Fibroblast of skin of back (primary cell): ENCODE measurements at regions not wholly inside any gene's neighbourhood (a gene's known extent, or its start where the extent isn't known, plus 50 kb on each side); places are given as distances from the start of the nearest gene placed in this dataset.
A peak's percentile ranks its signal among the peaks of the same experiment; 100 is the strongest.

ENCODE experiments used
- DNase-seq: peaks from one replicate; pipeline ENCODE4 v3.0.0-alpha.2; 2013

DNA sequence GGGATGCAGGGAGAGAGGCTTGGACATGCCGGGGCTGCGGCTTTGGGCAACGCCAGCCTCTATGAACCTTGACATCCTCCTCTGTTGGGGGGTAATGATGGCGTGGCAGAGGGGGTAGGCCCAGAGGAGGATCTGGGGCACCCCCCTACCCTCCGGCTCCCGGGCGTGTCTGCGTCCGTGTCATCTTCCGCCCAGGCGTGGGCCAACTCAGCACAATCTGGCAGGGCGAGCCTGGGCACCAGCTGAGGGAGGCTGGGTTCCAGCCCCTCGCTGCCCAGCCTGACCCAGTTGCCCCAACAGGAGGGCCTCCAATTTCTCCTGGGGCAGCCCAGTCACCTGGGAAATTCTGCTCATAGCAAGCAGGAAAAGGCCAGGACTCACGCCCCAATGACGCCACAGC is 62.9 kb upstream of the IL17B start:
- DNase-seq, result no peak

DNA sequence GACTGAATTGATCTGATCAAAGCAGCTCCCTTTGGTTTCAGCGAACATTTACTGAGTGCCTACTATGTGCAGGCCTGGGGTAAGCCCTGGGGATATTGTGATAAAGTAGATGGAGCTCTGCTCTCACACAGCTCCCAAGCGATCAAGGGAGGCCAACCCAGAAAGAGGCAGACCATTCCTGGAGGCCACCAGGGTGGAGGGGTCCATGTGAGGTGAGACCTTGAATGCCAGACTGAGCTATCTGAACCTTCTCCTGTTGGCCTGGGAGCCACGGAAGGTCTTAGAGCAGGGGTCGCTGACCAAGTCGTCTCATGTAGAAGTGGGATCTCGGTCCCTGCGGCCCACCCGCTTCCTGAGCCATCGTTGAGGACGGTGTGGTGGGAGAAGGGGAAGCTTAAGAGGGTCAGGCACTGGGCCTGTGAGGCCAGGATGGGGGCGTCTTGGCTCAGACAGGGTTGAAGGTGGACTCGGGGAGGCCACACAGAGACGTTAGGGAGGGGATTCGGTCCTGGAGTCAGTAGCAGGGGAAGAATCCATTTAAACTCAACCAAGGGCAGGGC is 62.2 kb upstream of the IL17B start:
- DNase-seq, result no peak

DNA sequence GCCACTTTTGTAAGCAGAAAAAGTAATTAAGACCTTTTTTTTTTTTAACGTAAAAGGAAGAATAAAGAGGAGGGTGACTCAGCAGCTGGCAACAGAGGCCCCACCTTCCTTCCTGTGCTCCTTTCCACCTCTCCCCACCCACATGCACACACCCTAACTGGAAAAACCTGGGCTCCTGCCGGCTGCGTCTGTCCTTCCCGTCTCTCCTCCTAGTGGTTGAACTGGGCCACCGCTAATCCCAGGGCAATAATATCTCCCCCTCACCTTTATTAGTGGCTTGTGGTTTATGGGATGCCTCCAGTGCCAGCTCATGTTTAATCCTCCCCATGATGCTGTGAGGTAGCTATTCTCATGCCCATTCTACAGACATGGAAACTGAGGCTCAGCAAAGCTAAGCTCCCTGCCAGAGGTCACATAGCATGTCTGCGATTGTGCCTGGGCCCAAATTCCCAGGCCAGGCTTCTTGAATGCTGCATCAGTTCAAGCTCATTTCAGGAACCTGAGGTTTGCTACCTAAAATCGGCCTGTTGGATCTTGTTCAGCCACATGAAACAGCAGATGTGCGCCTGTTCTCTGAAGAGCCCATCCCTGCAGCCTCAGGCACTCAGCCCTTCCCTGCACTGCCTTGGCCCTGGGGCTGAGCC is 60.9 kb upstream of the IL17B start:
- no peak for DNase-seq

DNA sequence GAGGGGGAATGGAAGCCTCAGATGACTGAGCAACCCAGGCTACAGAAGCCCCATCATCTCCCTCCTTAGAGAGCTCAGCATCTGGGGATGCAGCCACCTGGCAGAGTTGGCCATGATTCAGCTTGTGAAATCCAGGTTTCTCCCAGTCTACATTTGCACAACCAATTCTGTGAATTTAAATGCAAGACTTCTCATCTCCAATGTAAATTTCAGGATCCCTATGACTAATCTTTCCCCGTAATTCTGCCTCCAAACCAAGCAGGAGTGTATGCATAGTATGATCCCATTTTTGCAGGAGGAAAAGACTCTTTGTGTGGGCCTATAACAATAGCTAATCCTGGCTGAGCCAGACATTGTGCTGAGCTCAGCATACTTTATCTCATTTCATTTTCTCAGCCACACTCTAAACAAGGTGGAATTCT is 59.6 kb upstream of the IL17B start:
- no peak for DNase-seq

DNA sequence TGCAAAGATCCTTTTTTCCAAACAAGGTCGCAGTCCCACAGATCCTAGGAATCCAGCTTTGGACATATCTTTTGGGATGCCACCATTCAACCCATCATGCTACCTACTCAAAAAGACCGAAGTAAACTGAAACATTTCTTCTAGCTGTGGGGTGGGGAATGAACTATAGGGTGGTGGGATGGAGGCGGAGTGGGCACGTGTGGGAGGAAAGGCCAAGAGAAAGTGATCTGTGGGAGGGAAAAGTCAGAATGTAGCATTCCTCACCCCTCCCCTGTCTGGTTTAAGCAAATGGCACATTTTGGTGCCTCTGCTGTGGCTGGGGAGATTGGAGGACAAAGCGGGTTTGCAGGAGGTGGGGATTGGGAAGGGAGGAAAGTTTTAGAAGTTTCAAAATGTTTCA is 59.2 kb upstream of the IL17B start:
- DNase-seq, result no peak

DNA sequence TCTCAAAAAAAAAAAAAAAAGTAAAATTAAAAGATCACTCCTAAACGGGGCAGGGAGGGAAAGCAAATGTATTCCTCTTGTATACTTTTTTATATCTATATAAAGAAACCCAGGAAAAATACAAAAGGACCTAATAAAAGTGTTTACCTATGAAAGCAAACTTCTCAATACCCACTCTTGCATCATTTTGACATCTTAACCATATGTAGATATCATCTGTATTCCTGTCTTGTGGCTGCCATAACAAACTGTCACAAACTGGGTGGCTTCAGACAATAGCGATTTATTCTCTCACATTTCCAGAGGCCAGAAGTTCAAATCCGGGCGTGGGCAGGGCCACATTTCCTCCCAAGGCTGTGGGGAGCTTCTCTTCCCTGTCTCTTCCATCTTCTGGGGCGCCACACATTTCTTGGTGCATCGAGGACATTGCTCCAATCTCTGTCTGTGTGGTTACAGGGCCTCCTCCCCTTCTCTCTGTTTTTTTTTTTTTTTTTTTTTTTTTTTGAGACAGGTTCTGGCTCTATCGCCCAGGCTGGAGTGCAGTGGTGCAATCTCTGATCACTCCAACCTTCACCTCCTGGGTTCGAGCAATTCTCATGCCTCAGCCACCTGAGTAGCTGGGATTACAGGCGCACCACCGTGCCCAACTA is 58.4 kb upstream of the IL17B start:
- no peak for DNase-seq

DNA sequence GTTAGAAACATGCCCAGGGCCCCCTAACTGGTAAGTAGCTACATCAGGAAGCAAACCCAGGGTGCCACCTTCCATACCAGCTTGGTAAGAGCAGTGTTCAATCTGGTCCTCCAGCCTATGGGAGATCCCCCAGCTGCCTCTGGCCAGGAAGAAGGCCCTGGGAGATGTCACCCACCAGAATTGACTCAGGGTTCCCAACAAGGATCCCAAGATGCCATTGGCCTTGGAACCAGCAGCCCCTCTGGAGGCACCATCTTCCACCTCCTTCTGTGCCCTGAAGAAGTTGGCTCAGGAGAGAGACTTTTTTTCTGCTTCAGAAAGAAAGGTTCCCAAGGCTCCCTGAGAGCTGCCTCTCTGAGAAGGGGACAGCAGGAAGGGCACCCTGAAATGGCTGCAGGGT is 56.6 kb upstream of the IL17B start:
- DNase-seq, result no peak

DNA sequence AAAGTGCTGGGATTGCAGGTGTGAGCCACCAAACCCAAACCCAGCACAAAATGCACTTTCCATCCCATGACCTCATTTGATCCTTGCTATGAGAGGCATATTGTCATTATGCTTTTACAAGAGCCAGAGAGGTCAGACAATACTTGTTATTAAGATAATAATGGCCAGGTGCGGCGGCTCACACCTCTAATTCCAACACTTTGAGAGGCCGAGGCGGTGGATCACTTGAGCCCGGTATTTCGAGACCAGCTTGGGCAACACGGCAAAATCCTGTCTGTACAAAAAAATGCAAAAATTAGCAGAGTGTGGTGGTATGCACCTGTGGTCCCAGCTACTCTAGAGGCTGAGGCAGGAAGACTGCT is 55.9 kb upstream of the IL17B start:
- DNase-seq, result peak; percentile 56

DNA sequence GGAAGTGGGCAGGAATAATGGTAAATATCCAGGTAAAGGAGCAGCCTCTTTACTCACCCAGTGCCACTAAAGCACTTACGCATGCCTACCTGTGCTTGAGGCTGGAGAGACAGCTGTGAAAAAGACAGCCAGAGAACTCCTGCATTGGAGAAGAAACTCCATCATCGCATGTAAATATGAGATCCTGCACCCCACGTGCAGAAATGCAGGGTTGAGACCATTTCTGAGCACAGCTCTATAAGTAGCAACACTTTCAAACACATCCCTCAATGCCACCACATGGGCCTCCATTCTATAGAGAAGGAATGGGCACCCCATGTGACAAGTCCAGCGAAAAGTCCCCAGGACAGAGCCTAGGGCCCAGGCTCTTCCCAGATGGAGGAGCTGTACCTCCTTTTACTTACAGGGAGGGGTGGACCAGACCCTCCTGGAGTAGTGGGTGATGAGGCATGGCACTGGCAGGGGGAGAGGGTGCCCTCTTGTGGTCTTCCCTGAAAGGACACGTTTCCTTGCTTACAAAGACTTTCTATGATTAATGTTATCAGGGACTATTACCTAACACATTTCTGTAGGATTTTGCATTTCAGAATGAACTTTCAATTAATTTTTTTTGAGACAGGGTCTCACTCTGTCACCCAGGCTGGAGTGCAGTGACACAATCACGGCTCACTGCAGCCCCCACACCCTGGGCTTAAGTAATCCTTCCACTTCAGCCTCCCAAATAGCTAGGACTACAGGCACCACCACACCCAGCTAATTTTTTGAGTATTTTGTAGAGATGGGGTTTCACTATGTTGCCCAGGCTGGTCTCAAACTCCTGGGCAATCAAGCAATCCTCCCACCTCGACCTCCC is 55.3 kb upstream of the IL17B start:
- DNase-seq, result peak; percentile 91

DNA sequence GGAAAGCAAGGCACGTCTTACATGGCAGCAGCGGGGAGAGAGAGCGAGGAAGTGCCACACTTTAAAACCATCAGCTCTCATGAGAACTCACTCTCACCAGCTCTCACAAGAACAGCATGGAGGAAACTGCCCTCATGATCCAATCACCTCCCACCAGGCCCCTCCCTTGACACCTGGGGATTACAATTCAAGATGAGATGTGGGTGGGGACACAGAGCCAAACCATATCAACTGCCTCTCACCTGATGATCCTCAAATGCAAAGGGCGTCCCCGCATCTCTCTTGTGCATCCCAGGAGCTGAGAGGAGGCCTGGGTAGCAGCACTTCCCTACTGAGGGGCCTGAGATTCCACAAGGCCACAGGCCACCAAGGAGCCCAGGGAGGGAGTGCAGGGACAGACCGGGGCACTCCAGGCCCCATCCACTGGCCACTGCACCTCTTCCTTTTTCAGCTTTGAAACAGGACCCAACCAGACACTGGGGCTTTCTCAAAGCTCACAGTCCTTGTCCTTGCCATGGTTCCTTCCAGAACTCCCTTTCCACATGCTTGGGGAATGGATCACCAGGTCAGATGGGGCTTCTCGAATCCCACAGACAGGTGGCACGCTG is 54.5 kb upstream of the IL17B start:
- peak; percentile 93 for DNase-seq

DNA sequence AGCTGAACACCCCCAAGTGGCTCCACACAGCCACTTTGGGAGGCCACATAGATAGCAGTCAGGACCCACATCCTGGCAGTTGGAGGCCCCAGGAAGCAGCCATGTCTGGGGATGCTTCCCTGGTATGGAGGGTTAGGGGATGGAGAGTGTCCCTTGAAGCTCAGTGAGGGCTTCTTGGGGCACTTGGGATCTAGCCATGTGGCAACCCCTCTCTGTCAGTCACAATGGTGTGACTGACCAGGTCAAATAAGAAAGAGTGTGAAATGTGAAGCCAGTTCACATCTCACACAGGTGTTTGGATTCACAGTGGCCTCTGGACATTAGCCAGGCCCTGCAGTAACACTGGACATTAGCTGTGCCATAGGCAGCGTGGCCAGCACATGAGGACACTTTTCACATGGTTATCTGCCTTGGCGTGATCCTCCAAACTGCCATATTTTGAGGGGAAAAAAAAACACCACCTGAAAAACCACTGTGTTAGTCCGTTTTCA is 53.9 kb upstream of the IL17B start:
- peak; percentile 88 for DNase-seq

DNA sequence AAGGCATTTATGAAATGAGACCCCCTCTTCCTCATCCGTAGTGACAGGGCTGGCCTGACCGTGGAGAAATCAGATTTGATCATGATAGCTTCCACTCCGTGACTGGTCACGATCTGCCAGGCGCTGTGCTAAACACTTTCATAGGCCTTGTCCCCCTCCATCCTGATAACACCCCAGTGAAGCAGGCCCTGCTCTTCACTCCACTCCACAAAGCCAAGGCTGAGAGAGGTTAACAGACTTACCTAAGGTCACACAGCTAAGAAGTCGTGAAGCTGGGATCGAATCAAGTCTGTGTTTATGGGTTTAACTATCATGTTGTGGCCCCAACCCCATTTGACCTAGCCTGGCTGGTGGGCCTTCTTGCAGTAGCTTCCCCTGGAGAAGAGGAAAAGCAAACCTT is 53.3 kb upstream of the IL17B start:
- DNase-seq, result no peak

DNA sequence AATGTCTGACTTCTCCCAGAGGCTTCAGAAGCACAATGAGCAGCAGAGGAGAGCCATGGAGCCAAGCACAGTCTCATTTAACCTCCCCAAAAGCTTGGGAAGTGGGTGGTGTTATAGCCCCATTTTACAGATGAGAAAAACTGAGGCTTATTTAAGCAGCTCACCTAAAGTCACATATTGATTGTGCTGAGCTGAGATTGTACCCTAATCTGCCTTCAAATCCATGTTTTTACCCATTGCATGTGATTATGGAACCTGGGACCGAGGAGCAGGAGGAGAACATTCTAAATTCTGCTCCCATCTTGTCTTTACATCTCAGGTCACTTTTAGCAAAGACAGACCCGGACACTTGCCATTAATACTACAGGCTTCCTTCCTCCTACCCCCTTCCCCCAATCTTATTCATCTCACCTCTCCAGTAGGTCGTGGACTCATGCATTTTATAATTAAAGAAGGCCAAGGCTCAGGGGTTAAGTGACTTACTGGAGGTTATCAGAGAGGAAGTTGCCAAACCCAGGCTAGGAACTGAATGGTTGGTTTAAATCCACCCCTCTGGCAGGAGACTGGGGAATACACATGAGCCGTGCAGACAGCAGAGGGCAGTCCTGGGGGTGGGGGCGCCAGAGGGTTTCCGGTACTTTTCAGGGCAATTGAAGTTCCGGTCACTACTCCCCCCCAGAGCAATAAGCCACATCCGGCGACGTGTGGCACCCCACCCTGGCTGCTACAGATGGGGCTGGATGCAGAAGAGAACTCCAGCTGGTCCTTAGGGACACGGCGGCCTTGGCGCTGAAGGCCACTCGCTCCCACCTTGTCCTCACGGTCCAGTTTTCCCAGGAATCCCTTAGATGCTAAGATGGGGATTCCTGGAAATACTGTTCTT is 51.0 kb upstream of the IL17B start:
- DNase-seq, result no peak
